ENCODE measurements at regions not wholly inside any gene's neighbourhood (a gene's known extent, or its start where the extent isn't known, plus 50 kb on each side); places are given as distances from the start of the nearest gene placed in this dataset.

GRCh38 chr20:12916699-12917098, 92.1 kb upstream of the SPTLC3 start:
- DNase-seq (ENCODE audit: low read depth): no peak
- no peak for TF ChIP-seq CTCF (IDR thresholded peaks at IDR 0.05; ENCODE audit: low read length, missing control alignments)
- H3K4me3 ChIP-seq (replicated peaks; ENCODE audit: low read depth, low read length): no peak overlapping the region

GRCh38 chr20:12924126-12924525, 84.6 kb upstream of the SPTLC3 start:
- no peak for TF ChIP-seq CTCF (IDR thresholded peaks at IDR 0.05; ENCODE audit: low read length, missing control alignments)
- DNase-seq (ENCODE audit: low read depth): no peak
- no peak overlapping the region for H3K4me3 ChIP-seq (replicated peaks; ENCODE audit: low read depth, low read length)

GRCh38 chr20:12925210-12925755, 83.5 kb upstream of the SPTLC3 start:
- TF ChIP-seq CTCF (IDR thresholded peaks at IDR 0.05; ENCODE audit: low read length, missing control alignments): peak; percentile 92
- H3K4me3 ChIP-seq (replicated peaks; ENCODE audit: low read depth, low read length): no peak overlapping the region
- peak; percentile 89 for DNase-seq (ENCODE audit: low read depth)

- DNase-seq (ENCODE audit: low read depth): no peak
- no peak overlapping the region for H3K4me3 ChIP-seq (replicated peaks; ENCODE audit: low read depth, low read length)
- no peak for TF ChIP-seq CTCF (IDR thresholded peaks at IDR 0.05; ENCODE audit: low read length, missing control alignments)
Measured at GRCh38 chr20:12925863-12926793, 82.6 kb upstream of the SPTLC3 start.

- H3K4me3 ChIP-seq (replicated peaks; ENCODE audit: low read depth, low read length): no peak overlapping the region
- no peak for DNase-seq (ENCODE audit: low read depth)
- no peak for TF ChIP-seq CTCF (IDR thresholded peaks at IDR 0.05; ENCODE audit: low read length, missing control alignments)
Measured at GRCh38 chr20:12927489-12927888, 81.3 kb upstream of the SPTLC3 start.

- peak; percentile 6 for DNase-seq (ENCODE audit: low read depth)
- H3K4me3 ChIP-seq (replicated peaks; ENCODE audit: low read depth, low read length): no peak overlapping the region
- TF ChIP-seq CTCF (IDR thresholded peaks at IDR 0.05; ENCODE audit: low read length, missing control alignments): no peak
Measured at GRCh38 chr20:12928358-12928754, 80.4 kb upstream of the SPTLC3 start.

Measured in fibroblast of pulmonary artery (primary cell).